K562 (cell line): ENCODE measurements at regions not wholly inside any gene's neighbourhood (a gene's known extent, or its start where the extent isn't known, plus 50 kb on each side); places are given as distances from the start of the nearest gene placed in this dataset.

Experiments used
- ATAC-seq: fragments of 200-7000 bp; cut with Tn5 transposase; 3 replicates; pipeline ENCODE4 v1.9.1; 2020; ENCODE audit warnings: moderate library complexity
- BruUV-seq: library from RNA; stranded (reverse); fragments of 400-500 nt; replicated peaks from 2 replicates; lab custom pipeline; 2021; lab: Mats Ljungman, UMichigan
- CTCF ChIA-PET: fragments of 300-600 bp; formaldehyde crosslinking; extraction: SDS; loops from one replicate; lab custom pipeline; 2021; ENCODE audit warnings: low intra/inter-chr PET ratio; lab: Yijun Ruan, JAX
- POLR2A ChIA-PET: fragments of 300-600, 350-650 bp; sonication (Branson Sonifier 250); formaldehyde crosslinking; extraction: SDS; loops from one replicate; lab custom pipeline; 2021; ENCODE audit warnings: antibody characterized with exemption, inconsistent platforms; lab: Yijun Ruan, JAX
- DNase-seq, 4 experiments: peaks; one replicate each; pipeline versions ENCODE4 v3.0.0 to v3.0.0-alpha.2; 2011 to 2018; ENCODE audit warnings: low spot score in 3 of 4, mixed read lengths in 3 of 4; ENCODE audit errors: extremely low read depth in 1 of 4
- FAIRE-seq: peaks from 2 replicates; lab custom pipeline; 2011; peaks lifted over from hg19 to GRCh38; lab: Jason Lieb, UNC
- H2AFZ ChIP-seq: 2 replicates; pipeline ENCODE4 v1.6.0; 2011; ENCODE audit warnings: low read depth, low read length, control low read depth, inconsistent platforms
- H3K27ac ChIP-seq: fragments of 200-600 bp; 3 replicates; pipeline ENCODE4 v1.8.0; 2011; ENCODE audit warnings: low read depth, mild to moderate bottlenecking, control low read depth, inconsistent platforms, low read length, moderate library complexity, mixed read lengths; ENCODE audit errors: extremely low read depth
- H3K27me3 ChIP-seq, 2 experiments: fragments of 300-600 bp in 1 of 2; 2 replicates in 1 of 2; 3 replicates in 1 of 2; pipeline versions ENCODE4 v1.6.0 to v1.8.0; 2011; ENCODE audit warnings: inconsistent platforms in 2 of 2, low read length in 2 of 2, mild to moderate bottlenecking in 1 of 2, mixed read lengths in 1 of 2, moderate library complexity in 1 of 2; ENCODE audit not compliant: control insufficient read depth in 2 of 2, insufficient read depth in 2 of 2
- H3K36me3 ChIP-seq: fragments of 300-600 bp; 3 replicates; pipeline ENCODE4 v1.8.0; 2011; ENCODE audit warnings: mild to moderate bottlenecking, low read length, inconsistent platforms; ENCODE audit not compliant: control insufficient read depth, insufficient read depth
- H3K4me1 ChIP-seq, 2 experiments: fragments of 200-600 bp in 1 of 2; replicated peaks in 1 of 2; 2 replicates in 1 of 2; 3 replicates in 1 of 2; pipeline versions ENCODE4 v1.5.1 to v1.8.0; 2011; ENCODE audit warnings: inconsistent platforms in 2 of 2, low read length in 2 of 2, mild to moderate bottlenecking in 1 of 2, mixed read lengths in 1 of 2, moderate library complexity in 1 of 2; ENCODE audit not compliant: control insufficient read depth in 2 of 2, insufficient read depth in 2 of 2
- H3K4me2 ChIP-seq: 2 replicates; pipeline ENCODE4 v1.6.1; 2011; ENCODE audit warnings: low read length, control low read depth, inconsistent platforms, mixed read lengths; ENCODE audit not compliant: insufficient read depth
- H3K4me3 ChIP-seq: fragments of 200-600 bp; sonication (generic), shearing (Covaris generic); 2 replicates; pipeline ENCODE4 v1.5.1; 2016; ENCODE audit warnings: control low read depth, inconsistent platforms
- H3K79me2 ChIP-seq: fragments of 200-600 bp; 3 replicates; pipeline ENCODE4 v1.8.0; 2011; ENCODE audit warnings: low read length, inconsistent platforms; ENCODE audit not compliant: control insufficient read depth, insufficient read depth
- H3K9ac ChIP-seq, 2 experiments: 2 replicates each; pipeline versions ENCODE4 v1.6.0 to v1.6.1; 2011; ENCODE audit warnings: low read depth in 2 of 2, low read length in 2 of 2, control low read depth in 1 of 2, inconsistent platforms in 1 of 2, mild to moderate bottlenecking in 1 of 2, mixed read lengths in 1 of 2; ENCODE audit not compliant: insufficient read depth in 1 of 2
- H3K9me1 ChIP-seq: one replicate; pipeline ENCODE4 v1.6.0; 2011; ENCODE audit warnings: inconsistent platforms, mild to moderate bottlenecking, low read length, moderate library complexity; ENCODE audit not compliant: control insufficient read depth, insufficient read depth
- H3K9me3 ChIP-seq: replicated peaks from 2 replicates; pipeline ENCODE4 v1.5.1; 2011; ENCODE audit warnings: low read depth, low read length, inconsistent platforms; ENCODE audit not compliant: control insufficient read depth, insufficient read depth
- H4K20me1 ChIP-seq: replicated peaks from 2 replicates; pipeline ENCODE4 v1.6.1; 2011; ENCODE audit warnings: low read length, inconsistent platforms, mixed read lengths; ENCODE audit not compliant: control insufficient read depth, insufficient read depth
- CBX8 ChIP-seq: fragments of 200-600 bp; sonication (generic); IDR thresholded peaks from 2 replicates; pipeline ENCODE4 v1.6.1; 2012; ENCODE audit warnings: borderline replicate concordance, mixed run types, low read depth, mild to moderate bottlenecking, moderate library complexity, mixed read lengths, low read length, control low read depth, inconsistent platforms; ENCODE audit not compliant: poor library complexity, severe bottlenecking; ENCODE audit errors: extremely low read depth
- ESRRB ChIP-seq: fragments of 250-450 bp; sonication (Bioruptor Pico); IDR thresholded peaks from 2 replicates; pipeline ENCODE4 v1.5.0; 2020; ENCODE audit warnings: mild to moderate bottlenecking, moderate library complexity, borderline replicate concordance
- MAZ ChIP-seq, 2 experiments: fragments of 450-650 bp in 1 of 2; sonication (generic) in 1 of 2; formaldehyde crosslinking; IDR thresholded peaks in 1 of 2; conservative IDR thresholded peaks in 1 of 2; 2 replicates each; pipeline versions ENCODE4 v1.4.0 to v1.5.0; 2020; ENCODE audit warnings: mild to moderate bottlenecking in 1 of 2, missing genetic modification reagents in 1 of 2
- MTF1 ChIP-seq: fragments of 250-450 bp; sonication (Bioruptor Pico); IDR thresholded peaks from 2 replicates; pipeline ENCODE4 v1.9.0; 2021; ENCODE audit warnings: moderate library complexity, mild to moderate bottlenecking, inconsistent platforms, borderline replicate concordance
- ZBTB2 ChIP-seq: fragments of 450-650 bp; IDR thresholded peaks from 2 replicates; pipeline ENCODE4 v1.6.1; 2016; ENCODE audit warnings: antibody characterized with exemption
- ZBTB26 ChIP-seq: fragments of 450-650 bp; formaldehyde crosslinking; IDR thresholded peaks from 2 replicates; pipeline ENCODE4 v1.4.0; 2022; ENCODE audit warnings: missing genetic modification characterization
- WGBS: fragments of 100-300 bp; shearing (Covaris generic); methylation state at CpG from one replicate; pipeline ENCODE4 v1.1.6; 2016; ENCODE audit warnings: low coverage, mixed read lengths; ENCODE audit not compliant: insufficient coverage; ENCODE audit errors: missing lambda C conversion rate; 5-methylcytosine and 5-hydroxymethylcytosine counted together
- in situ Hi-C: fragments of 300-500 bp; cut with MboI; formaldehyde crosslinking; loops from 4 replicates; pipeline ENCODE4 v1.15.0; 2018; ENCODE audit warnings: inconsistent platforms, mixed read lengths
- intact Hi-C: fragments of 100-400 bp; cut with micrococcal nuclease; formaldehyde crosslinking; loops from 2 replicates; pipeline ENCODE4 v1.14.2; 2022

- FAIRE-seq (no peak), ATAC-seq (no peak), DNase-seq (no peak)
- ChIA-PET CTCF (no interaction called here), POLR2A (no interaction called here)
- H3K79me2 ChIP-seq, result no peaks in the 10 kb centered on the region
- WGBS, result 0% methylated on average over 1 of the region's 1 CpG
- TF ChIP-seq ZBTB26 (CRISPR knock-in tag) (no peak), MAZ (CRISPR knock-in tag; conservative IDR thresholded peaks at IDR 0.05 in 1 of 2, IDR thresholded peaks at IDR 0.05 in 1 of 2) (no peak), ZBTB2 (no peak), ESRRB (no peak), MTF1 (CRISPR knock-in tag) (no peak), CBX8 (no peak)
- BruUV-seq, result no TSS peak
- no peaks in the 10 kb centered on the region for H3K36me3 ChIP-seq
- no peak overlapping the region for H2AFZ ChIP-seq
- intact Hi-C loops, result no loop called here
- H3K27me3 ChIP-seq, result no peaks in the 10 kb centered on the region
- H3K4me1 ChIP-seq, result no peaks in the 10 kb centered on the region
- in situ Hi-C loops, result no loop called here
- H3K9me1 ChIP-seq, result no peaks in the 10 kb centered on the region
- no peak overlapping the region for H3K27ac ChIP-seq
- no peak overlapping the region for H3K9ac ChIP-seq
- H3K9me3 ChIP-seq, result no peaks in the 10 kb centered on the region
- H3K4me3 ChIP-seq, result no peak overlapping the region
- H4K20me1 ChIP-seq, result no peaks in the 10 kb centered on the region
- H3K4me2 ChIP-seq, result no peak overlapping the region
These were observed 147.7 kb downstream of the GASK1B start for GRCh38 chr4:158025131-158025530.
